ENCODE measurements at regions not wholly inside any gene's neighbourhood (a gene's known extent, or its start where the extent isn't known, plus 50 kb on each side); places are given as distances from the start of the nearest gene placed in this dataset.

DNA sequence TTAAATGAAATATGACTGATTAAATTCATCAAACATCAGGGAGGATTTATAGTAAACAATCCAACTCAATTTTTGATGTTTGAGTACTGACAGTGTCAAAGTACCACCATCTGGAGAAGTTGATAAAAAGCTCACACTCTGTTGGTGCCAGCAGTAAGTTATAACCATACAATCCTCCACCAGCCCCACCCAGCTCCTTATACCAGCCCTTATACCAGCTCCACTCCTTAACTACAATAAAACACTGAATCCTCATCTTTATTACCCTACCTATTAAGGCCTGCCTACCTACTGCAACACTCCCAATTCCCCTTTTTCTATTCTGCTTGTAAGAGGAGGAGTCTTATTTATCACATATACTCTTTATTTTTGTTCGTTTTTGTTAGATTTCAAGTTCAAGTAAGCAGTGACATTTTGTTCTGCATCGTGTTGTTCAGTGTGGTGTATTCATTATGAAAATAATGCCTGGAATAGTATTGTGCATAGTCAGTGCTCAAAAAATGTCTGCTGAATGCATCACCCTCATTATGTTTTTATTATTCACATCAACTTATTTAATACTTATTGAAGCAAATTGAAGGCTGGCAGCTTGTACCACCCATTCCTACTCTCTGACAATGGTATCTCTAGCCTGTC lies 954.7 kb upstream of the ADGRB3 start (continued):
- TF ChIP-seq CBX5 (IDR thresholded peaks at IDR 0.05; ENCODE audit: low read depth, low read length) (no peak), SUZ12 (IDR thresholded peaks at IDR 0.05; ENCODE audit: low read length) (no peak), POLR2AphosphoS5 (IDR thresholded peaks at IDR 0.05; ENCODE audit: low read depth, low read length) (no peak)

Measured in H1 (cell line).